GDM1 (cell line): ENCODE measurements at regions not wholly inside any gene's neighbourhood (a gene's known extent, or its start where the extent isn't known, plus 50 kb on each side); places are given as distances from the start of the nearest gene placed in this dataset.

Experiments used
- DNase-seq: peaks from one replicate; lab custom pipeline; 2025; lab: John Stamatoyannopoulos, UW

GRCh38 chr13:73704587-73704986 is 429.6 kb downstream of the KLF12 start:
- DNase-seq = no peak

DNA sequence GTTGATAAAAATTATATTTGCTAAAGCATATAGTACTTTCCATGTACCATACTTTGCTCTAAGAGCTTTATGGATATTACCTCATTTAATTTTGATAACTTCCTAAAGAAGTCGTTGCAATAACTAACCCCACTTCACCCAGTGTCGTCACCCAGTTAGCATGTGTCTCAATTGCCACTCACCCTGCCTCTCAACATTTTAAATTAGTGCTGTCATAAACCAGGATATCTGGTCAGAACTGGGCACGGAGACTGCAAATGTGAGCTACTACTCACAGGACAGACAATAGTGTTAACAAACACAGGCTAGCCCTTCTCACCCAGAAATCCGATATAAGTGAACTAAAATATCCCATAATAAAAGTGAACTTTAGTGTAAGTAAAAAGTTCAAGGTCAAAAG is 430.6 kb downstream of the KLF12 start:
- no peak for DNase-seq

- DNase-seq = no peak
Measured at GRCh38 chr13:73702419-73703071, 431.7 kb downstream of the KLF12 start.

DNA sequence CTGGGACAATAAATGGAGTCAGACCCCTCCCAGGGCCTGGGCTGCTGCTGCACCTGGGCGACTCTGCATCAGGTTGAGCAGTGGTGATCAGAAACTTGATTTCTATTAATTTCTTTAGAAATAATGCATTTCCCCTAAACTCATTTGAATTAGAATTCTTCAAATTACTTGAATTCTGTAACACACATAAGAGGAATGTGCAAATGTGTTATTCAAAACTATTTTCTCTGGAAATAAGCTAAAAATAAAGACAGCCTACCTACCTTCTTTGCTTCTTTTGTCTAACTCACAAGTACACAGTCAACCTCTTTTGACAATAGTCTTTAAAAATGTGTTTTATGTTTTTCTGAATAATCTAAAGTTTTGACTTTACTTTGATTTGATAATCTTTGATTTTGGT is 433.0 kb downstream of the KLF12 start:
- no peak for DNase-seq

GRCh38 chr13:73698859-73699258 is 435.3 kb downstream of the KLF12 start:
- DNase-seq = no peak

GRCh38 chr13:73697166-73697565 is 437.0 kb downstream of the KLF12 start:
- DNase-seq = no peak

DNA sequence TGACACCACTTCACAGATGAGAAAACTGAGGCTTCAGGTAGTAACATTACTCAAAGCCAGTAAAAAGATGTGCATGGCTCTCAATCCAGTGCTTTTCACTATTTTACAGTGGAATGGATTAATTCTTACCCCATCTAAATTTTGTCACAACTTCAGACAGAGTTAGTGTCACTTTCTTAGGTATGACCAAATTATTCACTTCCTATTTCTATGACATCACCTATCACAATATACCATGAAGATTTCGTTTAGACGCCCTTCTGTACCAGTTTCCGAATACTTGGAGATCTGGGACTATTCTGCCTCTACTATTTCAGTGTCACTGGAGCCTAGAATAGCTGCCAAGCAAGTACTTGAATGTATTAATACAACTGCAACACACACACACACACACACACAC is 437.5 kb downstream of the KLF12 start:
- DNase-seq = no peak

- no peak for DNase-seq
Measured at GRCh38 chr13:73696271-73696670, 437.9 kb downstream of the KLF12 start.

- DNase-seq = no peak
Measured at GRCh38 chr13:73695325-73695724, 438.9 kb downstream of the KLF12 start.

DNA sequence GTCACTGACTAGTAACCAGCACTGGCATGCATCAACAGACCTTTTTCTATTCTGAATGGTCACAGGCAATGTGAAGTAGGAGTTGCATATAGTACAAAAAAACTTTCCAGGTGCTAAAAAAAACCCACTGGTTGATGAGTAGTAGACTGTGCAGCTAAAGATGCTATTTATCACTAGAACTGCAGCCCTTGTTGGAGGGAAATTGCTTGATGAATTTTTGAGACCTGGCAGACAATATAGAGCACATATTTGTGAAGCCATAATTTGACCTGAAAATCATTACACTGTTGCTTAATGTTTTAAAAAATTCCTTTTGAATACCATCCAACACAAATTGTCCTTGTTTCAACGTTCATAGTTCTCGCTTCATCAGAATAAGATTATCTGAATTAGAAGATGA is 441.0 kb downstream of the KLF12 start:
- DNase-seq = no peak

DNA sequence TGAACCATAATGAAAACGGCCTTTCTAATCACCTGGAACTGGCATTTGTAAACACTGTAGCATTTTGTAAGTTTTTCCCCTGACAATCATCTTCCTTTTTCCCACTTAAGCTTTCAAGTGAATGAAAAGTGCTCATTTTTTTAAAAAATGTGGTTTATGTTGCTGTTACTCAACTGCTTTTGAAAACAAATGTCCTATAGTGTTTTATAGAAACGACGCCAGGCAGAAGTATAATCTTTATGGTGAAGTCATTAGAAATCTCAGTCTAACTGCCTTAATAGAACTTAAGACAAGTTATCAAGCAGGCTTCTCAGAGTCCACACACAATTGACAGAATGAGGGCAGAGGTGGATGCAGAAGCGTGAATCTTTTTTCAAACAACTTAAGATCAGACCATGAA is 442.3 kb downstream of the KLF12 start:
- no peak for DNase-seq

DNA sequence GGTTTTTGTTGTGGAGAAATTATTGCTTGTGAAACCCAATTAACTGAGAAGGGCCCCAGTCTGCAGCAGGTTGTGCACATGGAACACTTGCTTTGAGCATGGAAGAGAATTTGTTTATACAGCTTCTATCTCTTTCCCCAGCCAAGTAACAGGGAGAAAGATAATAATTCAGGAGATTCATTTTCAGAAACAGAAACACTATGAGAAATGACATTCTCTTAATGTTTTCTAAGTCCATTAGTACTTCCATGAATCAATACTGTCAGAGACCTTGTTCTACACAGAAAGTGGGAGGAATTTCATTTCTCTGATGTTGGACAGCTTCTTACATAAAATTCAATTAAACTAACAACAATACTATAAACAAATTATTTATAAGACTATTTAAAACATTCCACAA is 446.3 kb downstream of the KLF12 start:
- DNase-seq = no peak

DNA sequence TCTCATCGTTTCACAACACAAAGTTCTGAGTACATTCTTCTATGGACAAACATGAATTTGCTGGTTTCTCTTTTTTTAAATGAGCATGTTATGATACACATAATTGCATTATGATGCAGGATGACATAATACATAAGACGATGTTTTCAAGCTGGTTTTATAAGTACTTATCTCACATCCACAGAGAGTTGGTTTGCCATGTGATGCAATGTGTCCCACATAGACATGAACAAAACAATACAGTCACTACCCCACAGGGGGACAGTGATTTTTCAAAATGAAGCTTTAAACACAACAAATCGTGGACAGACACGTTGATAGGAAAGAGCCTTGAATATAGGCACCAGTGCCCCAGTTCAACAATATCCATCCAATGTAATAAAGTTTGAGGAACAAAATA is 447.1 kb downstream of the KLF12 start:
- DNase-seq = no peak

DNA sequence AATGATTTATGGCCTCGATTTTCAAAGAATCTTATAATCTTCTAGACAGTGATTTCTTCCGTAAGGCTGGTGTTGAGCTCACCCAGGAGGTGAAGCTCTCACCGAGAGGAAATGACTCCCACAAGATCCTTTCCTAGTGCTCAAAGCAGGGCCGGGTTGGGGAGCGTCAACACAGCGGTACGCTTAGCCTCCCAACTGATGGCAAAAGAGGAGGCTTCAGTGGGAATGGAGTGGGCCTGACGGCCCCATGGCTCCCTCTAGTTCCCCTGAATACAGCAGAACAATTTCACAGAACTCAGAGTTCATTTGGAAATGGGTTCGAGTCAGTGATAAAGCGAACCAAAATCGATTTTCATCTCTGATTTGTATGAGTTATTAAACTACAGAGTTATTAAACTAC is 449.5 kb downstream of the KLF12 start:
- DNase-seq = no peak

DNA sequence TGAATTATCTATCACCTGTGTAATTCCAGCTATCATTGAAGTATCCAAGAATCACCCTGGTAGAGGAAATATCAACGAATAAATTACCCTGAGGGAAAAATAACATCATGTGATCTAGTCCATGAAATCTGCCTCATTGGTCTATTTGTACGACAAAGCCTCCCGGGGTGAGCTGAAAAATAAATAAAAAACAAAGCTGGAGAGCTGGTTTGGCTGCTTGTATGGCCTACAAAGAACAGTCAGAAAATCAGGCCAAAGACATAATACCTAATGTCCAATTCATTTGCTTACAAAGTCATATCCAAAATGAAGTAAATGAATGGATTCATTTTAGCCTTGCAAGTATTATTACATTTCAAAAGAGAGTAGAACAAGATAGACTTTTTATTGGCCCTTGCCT is 449.9 kb downstream of the KLF12 start:
- no peak for DNase-seq

- no peak for DNase-seq
Measured at GRCh38 chr13:73683746-73684145, 450.5 kb downstream of the KLF12 start.

DNA sequence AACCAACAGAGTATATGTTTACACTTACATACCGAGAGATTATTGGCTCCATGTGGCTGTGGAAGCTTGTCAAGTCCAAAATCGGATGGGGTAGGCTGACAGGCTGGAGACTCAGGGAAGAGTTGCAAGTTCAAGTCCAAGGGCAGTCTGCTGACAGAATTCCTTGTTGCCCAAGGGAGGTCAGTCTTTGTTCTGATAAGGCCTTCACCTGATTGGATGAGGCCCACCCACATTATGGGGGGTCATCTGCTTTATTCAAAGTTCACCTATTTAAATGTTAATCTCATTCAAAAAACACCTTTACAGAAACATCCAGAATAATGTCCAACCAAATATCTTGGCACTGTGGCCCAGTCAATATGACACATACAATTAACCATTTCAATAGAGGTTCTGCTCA is 452.4 kb downstream of the KLF12 start:
- DNase-seq = no peak

GRCh38 chr13:73681015-73681414 is 453.2 kb downstream of the KLF12 start:
- DNase-seq = no peak

DNA sequence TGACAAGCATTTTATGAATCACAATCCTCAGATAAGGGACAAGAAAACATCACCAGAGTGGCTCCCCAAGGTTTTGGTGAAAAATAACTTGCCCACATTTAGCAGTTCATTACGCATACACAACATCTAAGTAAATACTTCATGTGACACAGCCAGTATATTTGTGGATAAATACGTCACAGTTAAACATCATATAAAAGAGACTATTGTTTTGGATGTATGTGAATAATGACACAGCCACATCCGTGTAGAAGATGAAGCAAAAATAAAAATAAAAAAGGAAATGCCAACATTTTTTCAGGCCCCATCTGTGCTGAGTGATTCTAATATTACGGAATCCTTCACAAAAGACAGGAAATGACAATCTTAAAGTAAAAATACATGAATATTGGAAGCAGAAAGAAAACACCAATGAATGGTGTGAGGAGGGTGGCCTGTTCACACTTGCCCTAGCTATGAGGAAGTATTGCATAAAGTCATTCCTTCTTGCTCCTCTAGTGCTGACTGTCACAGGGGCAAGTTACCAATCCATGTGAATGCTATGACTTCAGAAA is 457.1 kb downstream of the KLF12 start:
- DNase-seq = no peak

DNA sequence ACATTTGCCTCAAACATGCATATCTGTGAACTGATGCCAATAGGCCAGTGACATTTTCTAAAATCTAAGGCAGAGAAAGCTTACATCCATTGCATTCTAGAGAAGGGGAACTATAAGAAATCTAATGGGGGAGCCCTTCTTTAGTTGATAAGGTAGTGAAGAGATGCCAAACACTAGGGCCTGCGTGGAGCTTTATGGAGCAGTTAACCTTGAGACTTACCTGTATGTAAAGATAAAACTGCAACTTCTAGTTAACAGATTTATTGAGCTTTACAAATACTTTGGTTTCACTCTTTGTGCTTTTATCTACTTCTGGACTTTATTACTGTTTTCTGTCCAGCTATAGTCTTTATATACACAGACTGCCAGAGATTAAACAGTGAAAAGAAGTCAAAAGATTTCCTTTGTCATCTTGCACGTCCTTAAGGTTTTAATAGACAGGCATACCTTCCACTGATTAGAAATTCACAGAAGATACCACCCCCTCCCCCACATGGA is 457.6 kb downstream of the KLF12 start:
- DNase-seq = no peak

DNA sequence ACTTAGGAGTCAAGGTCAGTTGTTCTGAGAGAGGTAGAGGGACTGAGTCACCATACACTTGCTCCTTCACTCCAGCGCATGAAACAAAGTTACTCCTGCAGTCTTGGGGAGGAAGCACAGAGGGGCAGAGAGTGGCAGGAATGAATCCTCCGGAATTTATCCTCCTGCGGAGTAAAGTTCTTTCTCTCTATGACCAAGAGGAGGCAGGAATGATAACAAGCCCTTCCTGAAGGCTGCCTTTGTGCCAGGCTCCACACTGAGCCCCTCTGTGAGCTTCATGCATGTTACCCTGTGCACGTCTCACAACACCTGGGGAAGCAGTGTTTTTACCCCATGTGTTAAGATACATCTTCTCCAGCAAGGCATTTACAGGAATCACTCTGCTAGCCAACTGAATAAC is 458.4 kb downstream of the KLF12 start:
- no peak for DNase-seq

DNA sequence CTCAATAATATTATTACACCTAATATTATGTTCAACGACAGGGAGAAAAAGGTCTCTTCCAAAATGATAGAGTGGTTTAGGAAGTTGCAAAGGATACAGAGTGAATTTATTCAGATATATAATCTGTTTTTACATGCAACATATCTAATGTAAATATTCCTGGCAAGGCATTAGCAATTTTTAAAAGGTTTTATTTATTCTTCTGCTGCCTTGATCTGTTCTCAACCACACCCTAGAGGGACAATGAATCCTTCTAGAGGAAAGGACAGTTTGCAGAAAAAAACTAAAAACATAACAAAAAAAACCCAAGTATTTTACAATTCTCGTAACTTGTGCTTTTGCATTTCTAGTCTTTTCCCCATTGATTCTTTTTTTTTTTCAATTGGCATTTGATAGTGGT is 459.6 kb downstream of the KLF12 start:
- no peak for DNase-seq

DNA sequence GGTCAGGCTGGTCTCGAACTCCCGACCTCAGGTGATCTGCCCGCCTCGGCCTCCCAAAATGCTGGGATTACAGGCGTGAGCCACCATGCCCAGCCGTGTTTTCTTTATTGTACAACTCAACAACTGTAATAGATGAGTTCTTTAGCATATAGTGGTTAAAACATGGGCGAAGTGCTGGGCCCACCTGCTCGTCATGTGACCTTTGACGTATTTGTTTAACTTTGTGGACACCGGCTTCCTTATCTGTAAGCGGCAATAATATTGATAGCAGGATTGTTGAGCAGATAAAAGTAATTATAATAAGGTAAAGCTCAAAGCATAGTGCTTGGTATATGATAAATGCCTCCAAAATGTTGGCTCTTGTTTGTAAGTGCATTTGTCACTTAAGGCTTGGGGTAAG is 460.3 kb downstream of the KLF12 start:
- DNase-seq = no peak

DNA sequence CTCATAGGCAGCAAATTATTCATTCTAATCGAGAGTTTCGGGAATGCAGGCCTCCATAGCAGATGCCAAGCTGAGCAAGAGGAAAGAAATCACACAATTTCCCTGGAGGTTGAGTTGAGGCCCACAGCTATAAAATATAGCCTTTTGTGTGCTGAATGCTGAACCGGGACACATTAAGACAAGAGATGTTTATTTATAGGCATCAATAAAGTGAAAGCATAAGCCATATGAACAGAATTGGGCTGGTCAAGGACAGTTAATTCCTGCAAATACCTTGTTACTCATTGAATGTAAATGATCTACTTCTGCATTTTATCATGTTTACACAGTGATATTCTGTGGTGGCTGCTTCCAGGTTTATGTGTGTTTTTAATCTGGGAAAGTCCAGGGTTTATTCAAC is 461.7 kb downstream of the KLF12 start:
- no peak for DNase-seq
